K562 (cell line): ENCODE measurements at regions not wholly inside any gene's neighbourhood (a gene's known extent, or its start where the extent isn't known, plus 50 kb on each side); places are given as distances from the start of the nearest gene placed in this dataset.

Experiments
- ATAC-seq: fragments of 200-7000 bp; cut with Tn5 transposase; 3 replicates; pipeline ENCODE4 v1.9.1; 2020; ENCODE audit warnings: moderate library complexity
- BruUV-seq: library from RNA; stranded (reverse); fragments of 400-500 nt; replicated peaks from 2 replicates; lab custom pipeline; 2021; lab: Mats Ljungman, UMichigan
- CTCF ChIA-PET: fragments of 300-600 bp; formaldehyde crosslinking; extraction: SDS; loops from one replicate; lab custom pipeline; 2021; ENCODE audit warnings: low intra/inter-chr PET ratio; lab: Yijun Ruan, JAX
- POLR2A ChIA-PET: fragments of 300-600, 350-650 bp; sonication (Branson Sonifier 250); formaldehyde crosslinking; extraction: SDS; loops from one replicate; lab custom pipeline; 2021; ENCODE audit warnings: antibody characterized with exemption, inconsistent platforms; lab: Yijun Ruan, JAX
- DNase-seq, 4 experiments: peaks; one replicate each; pipeline versions ENCODE4 v3.0.0 to v3.0.0-alpha.2; 2011 to 2018; ENCODE audit warnings: low spot score in 3 of 4, mixed read lengths in 3 of 4; ENCODE audit errors: extremely low read depth in 1 of 4
- FAIRE-seq: peaks from 2 replicates; lab custom pipeline; 2011; peaks lifted over from hg19 to GRCh38; lab: Jason Lieb, UNC
- H2AFZ ChIP-seq: 2 replicates; pipeline ENCODE4 v1.6.0; 2011; ENCODE audit warnings: low read depth, low read length, control low read depth, inconsistent platforms
- H3K27ac ChIP-seq: fragments of 200-600 bp; 3 replicates; pipeline ENCODE4 v1.8.0; 2011; ENCODE audit warnings: low read depth, mild to moderate bottlenecking, control low read depth, inconsistent platforms, low read length, moderate library complexity, mixed read lengths; ENCODE audit errors: extremely low read depth
- H3K27me3 ChIP-seq, 2 experiments: fragments of 300-600 bp in 1 of 2; 2 replicates in 1 of 2; 3 replicates in 1 of 2; pipeline versions ENCODE4 v1.6.0 to v1.8.0; 2011; ENCODE audit warnings: inconsistent platforms in 2 of 2, low read length in 2 of 2, mild to moderate bottlenecking in 1 of 2, mixed read lengths in 1 of 2, moderate library complexity in 1 of 2; ENCODE audit not compliant: control insufficient read depth in 2 of 2, insufficient read depth in 2 of 2
- H3K36me3 ChIP-seq: fragments of 300-600 bp; 3 replicates; pipeline ENCODE4 v1.8.0; 2011; ENCODE audit warnings: mild to moderate bottlenecking, low read length, inconsistent platforms; ENCODE audit not compliant: control insufficient read depth, insufficient read depth
- H3K4me1 ChIP-seq, 2 experiments: fragments of 200-600 bp in 1 of 2; replicated peaks in 1 of 2; 2 replicates in 1 of 2; 3 replicates in 1 of 2; pipeline versions ENCODE4 v1.5.1 to v1.8.0; 2011; ENCODE audit warnings: inconsistent platforms in 2 of 2, low read length in 2 of 2, mild to moderate bottlenecking in 1 of 2, mixed read lengths in 1 of 2, moderate library complexity in 1 of 2; ENCODE audit not compliant: control insufficient read depth in 2 of 2, insufficient read depth in 2 of 2
- H3K4me2 ChIP-seq: 2 replicates; pipeline ENCODE4 v1.6.1; 2011; ENCODE audit warnings: low read length, control low read depth, inconsistent platforms, mixed read lengths; ENCODE audit not compliant: insufficient read depth
- H3K4me3 ChIP-seq: fragments of 200-600 bp; sonication (generic), shearing (Covaris generic); 2 replicates; pipeline ENCODE4 v1.5.1; 2016; ENCODE audit warnings: control low read depth, inconsistent platforms
- H3K79me2 ChIP-seq: fragments of 200-600 bp; 3 replicates; pipeline ENCODE4 v1.8.0; 2011; ENCODE audit warnings: low read length, inconsistent platforms; ENCODE audit not compliant: control insufficient read depth, insufficient read depth
- H3K9ac ChIP-seq, 2 experiments: 2 replicates each; pipeline versions ENCODE4 v1.6.0 to v1.6.1; 2011; ENCODE audit warnings: low read depth in 2 of 2, low read length in 2 of 2, control low read depth in 1 of 2, inconsistent platforms in 1 of 2, mild to moderate bottlenecking in 1 of 2, mixed read lengths in 1 of 2; ENCODE audit not compliant: insufficient read depth in 1 of 2
- H3K9me1 ChIP-seq: one replicate; pipeline ENCODE4 v1.6.0; 2011; ENCODE audit warnings: inconsistent platforms, mild to moderate bottlenecking, low read length, moderate library complexity; ENCODE audit not compliant: control insufficient read depth, insufficient read depth
- H3K9me3 ChIP-seq: replicated peaks from 2 replicates; pipeline ENCODE4 v1.5.1; 2011; ENCODE audit warnings: low read depth, low read length, inconsistent platforms; ENCODE audit not compliant: control insufficient read depth, insufficient read depth
- H4K20me1 ChIP-seq: replicated peaks from 2 replicates; pipeline ENCODE4 v1.6.1; 2011; ENCODE audit warnings: low read length, inconsistent platforms, mixed read lengths; ENCODE audit not compliant: control insufficient read depth, insufficient read depth
- CBX8 ChIP-seq: fragments of 200-600 bp; sonication (generic); IDR thresholded peaks from 2 replicates; pipeline ENCODE4 v1.6.1; 2012; ENCODE audit warnings: borderline replicate concordance, mixed run types, low read depth, mild to moderate bottlenecking, moderate library complexity, mixed read lengths, low read length, control low read depth, inconsistent platforms; ENCODE audit not compliant: poor library complexity, severe bottlenecking; ENCODE audit errors: extremely low read depth
- CXXC5 ChIP-seq: fragments of 250-450 bp; sonication (Bioruptor Pico); IDR thresholded peaks from 2 replicates; pipeline ENCODE4 v1.8.0; 2022; ENCODE audit warnings: inconsistent platforms, mild to moderate bottlenecking, moderate library complexity
- ESRRA ChIP-seq: fragments of 450-650 bp; IDR thresholded peaks from 2 replicates; pipeline ENCODE4 v1.6.1; 2014; ENCODE audit warnings: low read depth, mild to moderate bottlenecking, moderate library complexity, borderline replicate concordance
- NCOA4 ChIP-seq: fragments of 450-650 bp; IDR thresholded peaks from 2 replicates; pipeline ENCODE4 v1.6.1; 2018; ENCODE audit warnings: mild to moderate bottlenecking; ENCODE audit not compliant: partially characterized antibody
- SETDB1 ChIP-seq: IDR thresholded peaks from one replicate; pipeline ENCODE4 v1.6.1; 2012; ENCODE audit warnings: low read length, control low read depth, inconsistent platforms
- TAF15 ChIP-seq: fragments of 200-400 bp; formaldehyde crosslinking; IDR thresholded peaks from 2 replicates; pipeline ENCODE4 v1.6.1; 2017; ENCODE audit warnings: mild to moderate bottlenecking, low read depth, low read length, moderate library complexity
- THRAP3 ChIP-seq: fragments of 450-650 bp; IDR thresholded peaks from 2 replicates; pipeline ENCODE4 v1.6.1; 2016; ENCODE audit warnings: mild to moderate bottlenecking, inconsistent platforms, borderline replicate concordance
- WHSC1 ChIP-seq: IDR thresholded peaks from one replicate; pipeline ENCODE4 v1.6.1; 2012; ENCODE audit warnings: low read length, control low read depth, inconsistent platforms
- ZNF146 ChIP-seq: IDR thresholded peaks from one replicate; pipeline ENCODE4 v1.6.1; 2018; ENCODE audit warnings: missing compliant biosample characterization; ENCODE audit not compliant: unreplicated experiment
- ZNF408 ChIP-seq: fragments of 250-450 bp; sonication (Bioruptor Pico); IDR thresholded peaks from 2 replicates; pipeline ENCODE4 v1.4.0; 2020; ENCODE audit warnings: low read depth, mild to moderate bottlenecking, moderate library complexity
- WGBS: fragments of 100-300 bp; shearing (Covaris generic); methylation state at CpG from one replicate; pipeline ENCODE4 v1.1.6; 2016; ENCODE audit warnings: low coverage, mixed read lengths; ENCODE audit not compliant: insufficient coverage; ENCODE audit errors: missing lambda C conversion rate; 5-methylcytosine and 5-hydroxymethylcytosine counted together
- in situ Hi-C: fragments of 300-500 bp; cut with MboI; formaldehyde crosslinking; loops from 4 replicates; pipeline ENCODE4 v1.15.0; 2018; ENCODE audit warnings: inconsistent platforms, mixed read lengths
- intact Hi-C: fragments of 100-400 bp; cut with micrococcal nuclease; formaldehyde crosslinking; loops from 2 replicates; pipeline ENCODE4 v1.14.2; 2022
- TF ChIP-seq, protein P1 (sequence below): fragments of 450-650 bp; IDR thresholded peaks from 2 replicates; pipeline ENCODE4 v1.6.1; 2018; ENCODE audit not compliant: partially characterized antibody
- TF ChIP-seq, protein P2 (sequence below), 3 experiments: IDR thresholded peaks in 2 of 3; conservative IDR thresholded peaks in 1 of 3; 2 replicates each; pipeline ENCODE4 v1.5.1; 2011 to 2012; ENCODE audit warnings: low read length in 3 of 3, mild to moderate bottlenecking in 3 of 3, control low read depth in 2 of 3, improper control_type of control experiment in 1 of 3, inconsistent platforms in 1 of 3, low read depth in 1 of 3, mixed read lengths in 1 of 3, moderate library complexity in 1 of 3; ENCODE audit not compliant: insufficient read depth in 2 of 3
- TF ChIP-seq, protein P3 (sequence below), 2 experiments: fragments of 150-350 bp in 1 of 2; IDR thresholded peaks; 2 replicates each; pipeline ENCODE4 v1.6.1; 2012 to 2016; ENCODE audit warnings: low read depth in 2 of 2, low read length in 2 of 2, mild to moderate bottlenecking in 1 of 2, moderate library complexity in 1 of 2

DNA sequence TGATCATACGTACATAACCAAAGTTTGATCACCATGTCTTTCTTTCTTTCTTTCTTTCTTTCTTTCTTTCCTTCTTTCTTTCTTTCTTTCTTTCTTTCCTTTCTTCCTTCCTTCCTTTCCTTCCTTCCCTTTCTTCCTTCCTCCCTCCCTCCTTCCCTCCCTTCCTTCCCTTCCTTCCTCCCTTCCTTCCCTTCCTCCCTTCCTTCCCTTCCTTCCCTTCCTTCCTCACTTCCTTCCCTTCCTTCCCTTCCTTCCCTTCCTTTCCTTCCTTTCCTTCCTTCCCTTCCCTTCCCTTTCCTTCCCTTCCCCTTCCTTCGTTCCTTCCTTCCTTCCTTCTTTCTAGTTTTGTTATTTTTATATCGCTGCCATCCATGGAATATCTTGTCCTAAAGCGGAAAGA is 406.7 kb upstream of the DDX18 start (continued):
- TF ChIP-seq, protein P1, sequence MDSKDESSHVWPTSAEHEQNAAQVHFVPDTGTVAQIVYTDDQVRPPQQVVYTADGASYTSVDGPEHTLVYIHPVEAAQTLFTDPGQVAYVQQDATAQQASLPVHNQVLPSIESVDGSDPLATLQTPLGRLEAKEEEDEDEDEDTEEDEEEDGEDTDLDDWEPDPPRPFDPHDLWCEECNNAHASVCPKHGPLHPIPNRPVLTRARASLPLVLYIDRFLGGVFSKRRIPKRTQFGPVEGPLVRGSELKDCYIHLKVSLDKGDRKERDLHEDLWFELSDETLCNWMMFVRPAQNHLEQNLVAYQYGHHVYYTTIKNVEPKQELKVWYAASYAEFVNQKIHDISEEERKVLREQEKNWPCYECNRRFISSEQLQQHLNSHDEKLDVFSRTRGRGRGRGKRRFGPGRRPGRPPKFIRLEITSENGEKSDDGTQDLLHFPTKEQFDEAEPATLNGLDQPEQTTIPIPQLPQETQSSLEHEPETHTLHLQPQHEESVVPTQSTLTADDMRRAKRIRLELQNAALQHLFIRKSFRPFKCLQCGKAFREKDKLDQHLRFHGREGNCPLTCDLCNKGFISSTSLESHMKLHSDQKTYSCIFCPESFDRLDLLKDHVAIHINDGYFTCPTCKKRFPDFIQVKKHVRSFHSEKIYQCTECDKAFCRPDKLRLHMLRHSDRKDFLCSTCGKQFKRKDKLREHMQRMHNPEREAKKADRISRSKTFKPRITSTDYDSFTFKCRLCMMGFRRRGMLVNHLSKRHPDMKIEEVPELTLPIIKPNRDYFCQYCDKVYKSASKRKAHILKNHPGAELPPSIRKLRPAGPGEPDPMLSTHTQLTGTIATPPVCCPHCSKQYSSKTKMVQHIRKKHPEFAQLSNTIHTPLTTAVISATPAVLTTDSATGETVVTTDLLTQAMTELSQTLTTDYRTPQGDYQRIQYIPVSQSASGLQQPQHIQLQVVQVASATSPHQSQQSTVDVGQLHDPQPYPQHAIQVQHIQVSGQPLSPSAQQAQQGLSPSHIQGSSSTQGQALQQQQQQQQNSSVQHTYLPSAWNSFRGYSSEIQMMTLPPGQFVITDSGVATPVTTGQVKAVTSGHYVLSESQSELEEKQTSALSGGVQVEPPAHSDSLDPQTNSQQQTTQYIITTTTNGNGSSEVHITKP: no peak
- TF ChIP-seq WHSC1: no peak
- no peak for TF ChIP-seq ZNF408
- no peak for TF ChIP-seq TAF15
- TF ChIP-seq, protein P2, sequence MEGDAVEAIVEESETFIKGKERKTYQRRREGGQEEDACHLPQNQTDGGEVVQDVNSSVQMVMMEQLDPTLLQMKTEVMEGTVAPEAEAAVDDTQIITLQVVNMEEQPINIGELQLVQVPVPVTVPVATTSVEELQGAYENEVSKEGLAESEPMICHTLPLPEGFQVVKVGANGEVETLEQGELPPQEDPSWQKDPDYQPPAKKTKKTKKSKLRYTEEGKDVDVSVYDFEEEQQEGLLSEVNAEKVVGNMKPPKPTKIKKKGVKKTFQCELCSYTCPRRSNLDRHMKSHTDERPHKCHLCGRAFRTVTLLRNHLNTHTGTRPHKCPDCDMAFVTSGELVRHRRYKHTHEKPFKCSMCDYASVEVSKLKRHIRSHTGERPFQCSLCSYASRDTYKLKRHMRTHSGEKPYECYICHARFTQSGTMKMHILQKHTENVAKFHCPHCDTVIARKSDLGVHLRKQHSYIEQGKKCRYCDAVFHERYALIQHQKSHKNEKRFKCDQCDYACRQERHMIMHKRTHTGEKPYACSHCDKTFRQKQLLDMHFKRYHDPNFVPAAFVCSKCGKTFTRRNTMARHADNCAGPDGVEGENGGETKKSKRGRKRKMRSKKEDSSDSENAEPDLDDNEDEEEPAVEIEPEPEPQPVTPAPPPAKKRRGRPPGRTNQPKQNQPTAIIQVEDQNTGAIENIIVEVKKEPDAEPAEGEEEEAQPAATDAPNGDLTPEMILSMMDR (IDR thresholded peaks at IDR 0.05 in 2 of 3, conservative IDR thresholded peaks at IDR 0.05 in 1 of 3; ENCODE audit: insufficient read depth in 2 of 3, low read depth in 1 of 3, low read length in 3 of 3): no peak

DNA sequence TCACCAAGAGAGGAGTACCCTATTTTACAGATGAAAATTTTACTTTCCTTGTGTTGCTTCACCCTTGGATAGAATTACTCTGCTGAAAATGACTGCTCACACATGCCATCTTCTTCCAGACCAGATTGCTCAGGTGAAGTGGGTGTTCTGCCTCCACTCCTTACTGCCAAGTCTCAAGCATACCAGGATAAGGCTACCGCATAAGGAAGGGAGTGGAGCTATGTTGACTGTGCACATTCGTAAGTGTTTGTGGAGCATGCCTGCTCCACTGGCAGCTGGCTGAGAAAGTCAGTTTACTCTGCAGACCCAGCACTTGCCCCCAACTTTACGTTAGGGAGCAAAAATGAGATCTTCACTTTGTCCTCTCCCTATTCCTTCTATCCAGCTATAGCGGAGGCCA is 405.0 kb upstream of the DDX18 start:
- H3K27me3 ChIP-seq: no peaks in the 10 kb centered on the region
- H3K4me3 ChIP-seq: no peak overlapping the region
- no peak overlapping the region for H3K9ac ChIP-seq
- no peak overlapping the region for H2AFZ ChIP-seq
- no peaks in the 10 kb centered on the region for H3K36me3 ChIP-seq
- ATAC-seq (no peak), FAIRE-seq (no peak), DNase-seq (no peak)
- no peaks in the 10 kb centered on the region for H3K9me1 ChIP-seq
- 0% methylated on average over 4 of the region's 4 CpGs for WGBS
- no peak overlapping the region for H3K27ac ChIP-seq
- no peaks in the 10 kb centered on the region for H3K4me1 ChIP-seq
- CTCF ChIA-PET: no interaction called here
- in situ Hi-C loops (no loop called here), intact Hi-C loops (no loop called here)
- no peaks in the 10 kb centered on the region for H3K79me2 ChIP-seq
- POLR2A ChIA-PET: no interaction called here
- H3K4me2 ChIP-seq: no peak overlapping the region
- H4K20me1 ChIP-seq: no peaks in the 10 kb centered on the region
- no peaks in the 10 kb centered on the region for H3K9me3 ChIP-seq
- no TSS peak for BruUV-seq
- TF ChIP-seq NCOA4 (no peak), CXXC5 (CRISPR knock-in tag) (no peak), SETDB1 (no peak), CBX8 (no peak), ESRRA (no peak), THRAP3 (no peak), ZNF146 (CRISPR knock-in tag) (no peak)
- TF ChIP-seq, protein P3, sequence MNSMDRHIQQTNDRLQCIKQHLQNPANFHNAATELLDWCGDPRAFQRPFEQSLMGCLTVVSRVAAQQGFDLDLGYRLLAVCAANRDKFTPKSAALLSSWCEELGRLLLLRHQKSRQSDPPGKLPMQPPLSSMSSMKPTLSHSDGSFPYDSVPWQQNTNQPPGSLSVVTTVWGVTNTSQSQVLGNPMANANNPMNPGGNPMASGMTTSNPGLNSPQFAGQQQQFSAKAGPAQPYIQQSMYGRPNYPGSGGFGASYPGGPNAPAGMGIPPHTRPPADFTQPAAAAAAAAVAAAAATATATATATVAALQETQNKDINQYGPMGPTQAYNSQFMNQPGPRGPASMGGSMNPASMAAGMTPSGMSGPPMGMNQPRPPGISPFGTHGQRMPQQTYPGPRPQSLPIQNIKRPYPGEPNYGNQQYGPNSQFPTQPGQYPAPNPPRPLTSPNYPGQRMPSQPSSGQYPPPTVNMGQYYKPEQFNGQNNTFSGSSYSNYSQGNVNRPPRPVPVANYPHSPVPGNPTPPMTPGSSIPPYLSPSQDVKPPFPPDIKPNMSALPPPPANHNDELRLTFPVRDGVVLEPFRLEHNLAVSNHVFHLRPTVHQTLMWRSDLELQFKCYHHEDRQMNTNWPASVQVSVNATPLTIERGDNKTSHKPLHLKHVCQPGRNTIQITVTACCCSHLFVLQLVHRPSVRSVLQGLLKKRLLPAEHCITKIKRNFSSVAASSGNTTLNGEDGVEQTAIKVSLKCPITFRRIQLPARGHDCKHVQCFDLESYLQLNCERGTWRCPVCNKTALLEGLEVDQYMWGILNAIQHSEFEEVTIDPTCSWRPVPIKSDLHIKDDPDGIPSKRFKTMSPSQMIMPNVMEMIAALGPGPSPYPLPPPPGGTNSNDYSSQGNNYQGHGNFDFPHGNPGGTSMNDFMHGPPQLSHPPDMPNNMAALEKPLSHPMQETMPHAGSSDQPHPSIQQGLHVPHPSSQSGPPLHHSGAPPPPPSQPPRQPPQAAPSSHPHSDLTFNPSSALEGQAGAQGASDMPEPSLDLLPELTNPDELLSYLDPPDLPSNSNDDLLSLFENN (IDR thresholded peaks at IDR 0.05; ENCODE audit: low read depth in 2 of 2, low read length in 2 of 2): no peak
